Stimulated activated CD8-positive, alpha-beta memory T cell treated with anti-CD3 and anti-CD28 coated beads, Interleukin-4, amount 100 ng/mL, for 4 hours (primary cell): ENCODE measurements at regions not wholly inside any gene's neighbourhood (a gene's known extent, or its start where the extent isn't known, plus 50 kb on each side); places are given as distances from the start of the nearest gene placed in this dataset.

Experiments
- DNase-seq, 2 donors: peaks; one replicate each; pipeline ENCODE4 v3.0.0-alpha.2; 2020; ENCODE audit warnings: low read depth in 2 of 2, low spot score in 1 of 2

- DNase-seq: no peak
Observed at GRCh38 chr18:44186001-44186400, 494.7 kb upstream of the SETBP1 start.

- no peak for DNase-seq
Observed at GRCh38 chr18:44187090-44187489, 493.6 kb upstream of the SETBP1 start.

- no peak for DNase-seq
Observed at GRCh38 chr18:44195394-44196140, 485.1 kb upstream of the SETBP1 start.

- no peak for DNase-seq
Observed at GRCh38 chr18:44197832-44198611, 482.7 kb upstream of the SETBP1 start.

GRCh38 chr18:44198612-44199284, 481.9 kb upstream of the SETBP1 start:
- DNase-seq: no peak

GRCh38 chr18:44213293-44213692, 467.4 kb upstream of the SETBP1 start:
- no peak for DNase-seq

- DNase-seq: no peak
Observed at GRCh38 chr18:44214396-44214795, 466.3 kb upstream of the SETBP1 start.

- no peak for DNase-seq
Observed at GRCh38 chr18:44216169-44216568, 464.5 kb upstream of the SETBP1 start.

GRCh38 chr18:44227501-44227900, 453.2 kb upstream of the SETBP1 start:
- no peak for DNase-seq

- no peak for DNase-seq
Observed at GRCh38 chr18:44229693-44230108, 451.0 kb upstream of the SETBP1 start.

- DNase-seq: no peak
Observed at GRCh38 chr18:44231936-44232335, 448.8 kb upstream of the SETBP1 start.

GRCh38 chr18:44232500-44232899, 448.2 kb upstream of the SETBP1 start:
- DNase-seq: no peak

- no peak for DNase-seq
Observed at GRCh38 chr18:44238454-44238853, 442.2 kb upstream of the SETBP1 start.

GRCh38 chr18:44238911-44239310, 441.8 kb upstream of the SETBP1 start:
- no peak for DNase-seq

GRCh38 chr18:44241020-44241419, 439.7 kb upstream of the SETBP1 start:
- DNase-seq: no peak

GRCh38 chr18:44245019-44245418, 435.7 kb upstream of the SETBP1 start:
- DNase-seq: no peak

- no peak for DNase-seq
Observed at GRCh38 chr18:44246001-44246400, 434.7 kb upstream of the SETBP1 start.

GRCh38 chr18:44258086-44258485, 422.6 kb upstream of the SETBP1 start:
- DNase-seq: no peak

- no peak for DNase-seq
Observed at GRCh38 chr18:44258576-44258975, 422.1 kb upstream of the SETBP1 start.

- DNase-seq: no peak
Observed at GRCh38 chr18:44259610-44260009, 421.1 kb upstream of the SETBP1 start.

- no peak for DNase-seq
Observed at GRCh38 chr18:44265437-44265836, 415.3 kb upstream of the SETBP1 start.

- DNase-seq: no peak
Observed at GRCh38 chr18:44273298-44273697, 407.4 kb upstream of the SETBP1 start.
